ENCODE measurements at regions not wholly inside any gene's neighbourhood (a gene's known extent, or its start where the extent isn't known, plus 50 kb on each side); places are given as distances from the start of the nearest gene placed in this dataset.

DNA sequence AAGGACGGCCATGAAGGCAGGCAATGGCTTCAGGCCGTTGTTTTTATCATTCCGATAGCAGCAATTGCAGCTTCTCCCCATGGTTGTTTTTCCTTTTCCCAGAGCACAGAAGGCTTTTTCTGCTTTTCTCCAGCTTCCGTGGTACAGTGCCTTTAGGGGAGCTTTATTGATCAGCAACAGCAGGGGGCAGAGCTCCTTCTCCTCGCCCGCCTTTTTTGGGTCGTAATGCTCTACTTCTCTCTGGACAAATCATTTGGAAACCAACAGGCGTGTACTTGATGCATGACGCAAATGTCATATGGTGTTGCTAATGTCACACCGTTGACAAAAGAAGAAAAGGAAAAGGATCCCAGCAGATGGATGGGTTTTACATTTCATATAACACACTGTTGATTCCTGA is 79.7 kb upstream of the SNRK start:
- DNase-seq = no peak

GRCh38 chr3:43206105-43206504 is 80.2 kb upstream of the SNRK start:
- DNase-seq = no peak

- no peak for DNase-seq
Observed at GRCh38 chr3:43203022-43203421, 83.3 kb upstream of the SNRK start.

GRCh38 chr3:43201581-43201980 is 84.8 kb upstream of the SNRK start:
- no peak for DNase-seq

DNA sequence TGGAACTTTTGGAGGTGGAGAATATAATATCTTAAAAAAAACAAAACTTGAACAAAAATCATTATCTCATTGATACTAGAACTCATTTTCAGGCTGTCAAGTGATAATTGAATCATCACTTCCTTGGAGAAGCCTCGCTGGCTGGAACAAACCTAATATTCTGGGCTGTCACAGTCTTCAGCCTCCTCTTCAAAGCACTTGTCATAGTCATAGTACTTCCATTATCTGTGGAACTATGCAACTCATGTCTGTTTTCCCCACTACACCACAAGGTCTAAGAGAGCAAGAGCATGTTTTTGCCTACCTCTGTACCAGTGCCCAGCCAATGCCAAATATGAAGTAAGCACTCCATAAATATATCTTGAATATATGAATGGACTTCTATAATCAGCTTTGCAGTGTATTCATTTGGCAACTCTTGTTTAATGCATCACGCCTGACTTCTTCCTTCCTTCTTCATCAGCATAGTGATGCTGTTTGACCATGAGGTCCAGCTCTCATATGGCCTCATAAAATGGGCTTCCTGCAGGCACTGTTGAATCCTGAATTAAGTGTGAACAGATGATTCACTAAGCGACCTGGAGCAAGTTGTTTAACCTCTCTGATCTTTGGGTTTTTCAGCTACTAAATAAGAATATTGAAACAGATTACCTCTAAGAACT is 86.6 kb upstream of the SNRK start:
- DNase-seq = no peak

GRCh38 chr3:43198791-43199644 is 87.3 kb upstream of the SNRK start:
- DNase-seq = no peak

DNA sequence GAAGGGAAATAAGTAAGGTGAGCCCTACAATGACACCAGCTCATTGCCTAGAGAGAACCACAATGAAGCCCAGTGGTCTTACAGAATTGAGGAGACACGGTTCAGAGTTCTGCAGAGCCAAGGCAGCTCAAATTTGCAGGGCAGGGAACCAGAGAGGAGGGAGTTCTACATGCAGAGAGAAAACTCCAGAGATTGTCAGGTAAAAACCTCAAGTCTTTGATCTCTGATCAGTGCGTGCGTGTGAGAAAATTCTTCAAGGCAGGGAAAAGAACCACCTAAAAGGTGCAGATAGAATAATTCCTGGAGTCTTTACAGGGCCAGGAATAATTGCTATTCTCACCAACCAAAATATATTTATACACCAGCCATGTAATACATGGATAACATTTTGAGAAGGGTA is 88.0 kb upstream of the SNRK start:
- peak in 1 of 2 donors; percentile 18 for DNase-seq

GRCh38 chr3:43197181-43197580 is 89.2 kb upstream of the SNRK start:
- DNase-seq = no peak

DNA sequence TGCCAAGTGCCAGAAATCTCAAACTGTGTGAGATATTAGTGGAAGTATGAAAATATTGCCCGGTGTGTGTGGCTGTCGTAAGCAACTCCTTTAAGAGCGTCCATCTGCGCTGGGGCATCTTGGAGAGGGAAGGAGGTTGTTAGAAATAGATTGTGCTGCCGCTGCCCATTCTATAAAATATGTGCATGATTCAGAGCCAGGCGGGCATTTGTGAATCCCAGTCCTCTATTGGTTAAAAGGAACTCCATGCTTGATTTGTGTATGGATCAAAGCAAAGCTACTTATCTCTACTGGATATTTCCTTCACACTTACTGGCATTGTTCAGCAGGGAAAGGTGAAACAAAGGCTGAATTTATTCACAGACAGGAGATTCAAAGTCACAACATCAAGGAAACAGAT is 89.6 kb upstream of the SNRK start:
- DNase-seq = no peak

GRCh38 chr3:43195115-43195498 is 89.2 kb upstream of the POMGNT2 start:
- DNase-seq = no peak

DNA sequence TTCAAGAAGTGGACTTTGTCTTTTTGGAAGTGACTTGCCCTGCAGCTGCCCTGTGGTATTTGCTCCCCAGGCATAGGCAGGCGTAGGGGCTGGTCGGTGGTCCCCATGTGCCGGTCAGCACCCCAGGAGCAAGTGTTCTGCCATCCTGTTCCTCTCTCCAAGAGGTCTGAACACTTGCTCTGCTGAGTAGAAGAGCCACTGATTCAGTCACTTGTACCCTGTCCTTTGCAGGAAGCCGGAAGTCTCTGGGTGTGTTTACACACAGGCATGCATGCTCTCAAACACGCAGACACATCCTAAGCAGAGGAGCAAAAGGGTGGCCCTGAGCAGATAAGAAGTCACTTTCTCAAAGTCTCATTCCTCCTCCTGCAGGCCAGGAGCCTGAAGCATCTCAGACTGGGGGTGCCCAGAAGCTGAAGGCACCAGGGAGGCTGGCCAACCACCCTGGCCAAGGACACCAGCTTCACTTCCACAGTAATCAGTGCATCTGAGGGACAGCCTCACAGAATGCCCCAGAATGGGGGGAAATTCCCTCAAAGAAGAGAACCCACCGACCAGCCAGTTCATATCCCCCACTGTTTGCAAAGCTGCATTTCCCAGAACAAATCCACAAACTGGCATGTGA is 88.7 kb upstream of the POMGNT2 start:
- peak; percentile 11 to 54 for DNase-seq

- DNase-seq = no peak
Observed at GRCh38 chr3:43194069-43194468, 88.2 kb upstream of the POMGNT2 start.

GRCh38 chr3:43192028-43192427 is 86.1 kb upstream of the POMGNT2 start:
- no peak for DNase-seq

DNA sequence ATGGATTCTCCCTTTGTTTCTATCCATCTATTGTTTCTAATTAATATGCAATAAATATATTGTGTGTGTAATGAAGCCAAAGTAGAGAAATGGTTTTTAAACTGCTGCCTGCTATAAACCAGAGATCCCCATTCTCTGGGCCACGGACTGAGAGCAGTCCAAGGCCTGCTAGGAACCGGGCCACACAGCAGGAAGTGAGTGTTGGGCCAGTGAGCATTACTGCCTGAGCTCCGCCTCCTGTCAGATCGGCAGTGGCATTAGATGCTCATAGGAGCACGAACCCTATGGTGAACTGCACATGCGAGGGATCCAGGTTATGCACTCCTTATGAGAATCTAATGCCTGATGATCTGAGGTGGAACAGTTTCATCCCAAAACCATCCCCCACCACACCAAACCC is 85.2 kb upstream of the POMGNT2 start:
- DNase-seq = no peak

DNA sequence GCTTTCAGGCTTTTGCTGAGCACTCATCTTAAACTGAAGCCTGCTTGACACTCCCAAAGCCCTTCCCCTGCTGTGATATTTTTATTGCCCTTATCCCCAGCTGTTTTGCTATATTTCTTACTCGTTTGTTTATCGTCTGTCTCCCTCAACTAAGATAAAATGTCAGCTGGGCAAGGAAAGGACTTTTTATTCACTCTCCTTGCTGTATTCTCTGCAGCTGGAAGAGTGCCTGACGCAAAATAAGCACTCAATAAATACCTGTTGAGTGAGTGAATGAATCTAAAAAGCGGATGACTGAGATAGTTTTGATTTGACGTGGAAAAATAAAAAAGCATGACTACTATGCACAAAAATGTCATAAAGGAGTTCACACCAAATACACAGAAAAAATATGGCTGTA is 84.8 kb upstream of the POMGNT2 start:
- DNase-seq = no peak

DNA sequence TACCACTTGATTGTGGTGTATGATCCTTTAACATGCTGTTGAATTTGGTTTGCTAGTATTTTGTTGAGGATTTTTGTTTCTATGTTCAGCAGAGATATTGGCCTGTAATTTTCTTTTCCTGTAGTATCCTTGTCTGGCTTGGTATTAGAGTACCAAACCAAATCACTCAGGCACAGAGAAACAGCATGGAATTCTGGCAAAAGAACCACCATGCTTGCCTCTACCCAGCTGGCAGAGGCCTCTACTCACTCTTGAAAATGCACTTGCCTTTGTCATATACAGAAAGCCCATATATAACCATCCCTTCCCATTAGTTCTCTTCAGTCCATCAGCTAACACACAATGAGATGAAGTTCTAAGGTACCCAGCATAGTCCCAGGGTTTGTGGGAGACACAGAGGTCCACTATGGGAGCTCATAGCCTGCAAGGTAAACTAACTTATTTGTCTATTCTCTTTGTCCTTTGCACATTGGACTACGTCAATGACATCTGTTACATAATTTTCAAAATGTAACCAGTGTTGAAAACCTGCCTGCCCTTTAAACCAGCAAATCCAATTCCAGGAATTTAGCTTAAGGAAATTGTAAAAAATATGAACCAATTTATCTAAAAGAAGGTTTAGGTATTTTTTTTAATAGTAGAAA is 82.1 kb upstream of the POMGNT2 start:
- no peak for DNase-seq

GRCh38 chr3:43185983-43186314 is 80.1 kb upstream of the POMGNT2 start:
- DNase-seq = no peak

DNA sequence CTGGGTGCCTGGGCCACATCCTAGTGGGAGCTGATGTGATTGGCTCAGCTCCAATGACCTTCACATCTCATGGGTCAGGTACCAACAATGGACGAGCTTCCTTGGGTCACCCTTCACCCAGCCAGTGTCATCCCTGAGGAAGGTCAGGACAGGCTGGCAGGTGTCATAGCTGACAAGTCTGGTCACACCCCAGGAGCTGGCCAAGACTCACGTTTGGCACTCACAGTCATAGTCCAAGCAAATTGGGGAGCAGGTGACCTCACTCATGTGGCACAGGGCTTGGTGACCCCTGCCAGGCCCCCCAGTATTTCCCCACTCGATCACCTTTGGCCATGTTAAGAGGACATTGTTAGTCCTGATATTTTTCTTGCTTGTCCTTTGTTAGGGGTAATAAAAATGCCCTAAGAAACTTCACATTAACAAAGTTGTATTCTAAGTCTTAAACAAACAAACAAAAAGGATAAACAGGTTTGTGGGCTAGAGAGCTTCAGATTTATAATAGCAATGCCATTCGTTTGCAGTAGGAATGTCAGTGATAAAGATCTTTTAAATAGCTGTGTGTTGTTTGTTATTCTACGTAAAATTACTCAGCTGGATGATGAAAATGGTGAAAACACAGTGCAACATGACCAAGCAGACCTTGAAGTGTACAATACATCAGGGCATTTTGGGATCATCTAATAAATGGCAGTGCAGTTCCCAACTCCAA is 79.5 kb upstream of the POMGNT2 start:
- DNase-seq = no peak

- no peak for DNase-seq
Observed at GRCh38 chr3:43183456-43183855, 77.6 kb upstream of the POMGNT2 start.

- DNase-seq = peak; percentile 20 to 57
Observed at GRCh38 chr3:43181202-43181821, 75.4 kb upstream of the POMGNT2 start.

GRCh38 chr3:43180694-43181093 is 74.8 kb upstream of the POMGNT2 start:
- no peak for DNase-seq

DNA sequence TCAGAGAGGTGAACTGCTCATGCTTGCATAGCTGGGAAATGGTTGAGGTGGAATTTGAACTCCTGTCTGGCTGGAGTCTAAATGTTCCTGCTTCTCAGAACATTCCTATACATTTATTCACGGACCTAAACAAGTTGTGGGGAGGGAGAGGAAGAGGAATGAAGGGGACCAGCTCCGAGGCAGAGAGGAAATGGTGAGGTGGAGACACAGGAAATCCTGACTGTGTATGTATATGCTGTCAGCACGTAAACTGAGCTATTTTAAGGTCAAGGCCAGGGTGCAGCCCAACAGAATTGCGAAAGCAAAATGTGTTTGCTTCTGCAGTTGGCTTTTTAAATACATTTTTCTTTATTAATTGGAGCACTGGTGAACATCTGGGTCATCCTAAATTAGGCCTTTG is 74.1 kb upstream of the POMGNT2 start:
- peak; percentile 41 to 63 for DNase-seq

Measured in CD4-positive, alpha-beta T cell treated with Interferon alpha-2 for 1 hour (primary cell).